Liver (tissue), 8 donors: ENCODE measurements at regions not wholly inside any gene's neighbourhood (a gene's known extent, or its start where the extent isn't known, plus 50 kb on each side); places are given as distances from the start of the nearest gene placed in this dataset.

Experiments
- DNase-seq: peaks from one replicate; pipeline ENCODE4 v3.0.0-alpha.2; 2017; ENCODE audit warnings: low spot score
- H3K27ac ChIP-seq, 2 donors: one replicate each; pipeline ENCODE4 v1.7.0; 2013; ENCODE audit warnings: inconsistent platforms in 2 of 2, low read length in 2 of 2, control low read depth in 1 of 2, low read depth in 1 of 2, mild to moderate bottlenecking in 1 of 2
- H3K27me3 ChIP-seq, 4 donors: one replicate each; pipeline versions ENCODE4 v1.6.1 to v1.7.0; 2013; ENCODE audit warnings: low read length in 3 of 4, inconsistent platforms in 1 of 4, mild to moderate bottlenecking in 1 of 4, moderate library complexity in 1 of 4; ENCODE audit not compliant: control insufficient read depth in 4 of 4, insufficient read depth in 4 of 4
- H3K36me3 ChIP-seq, 4 donors: one replicate each; pipeline versions ENCODE4 v1.6.1 to v1.7.0; 2013; ENCODE audit warnings: low read length in 3 of 4, mild to moderate bottlenecking in 3 of 4, low read depth in 1 of 4, moderate library complexity in 1 of 4; ENCODE audit not compliant: control insufficient read depth in 4 of 4, insufficient read depth in 3 of 4
- H3K4me1 ChIP-seq, 4 donors: one replicate each; pipeline versions ENCODE4 v1.6.1 to v1.7.0; 2013; ENCODE audit warnings: low read length in 3 of 4, mild to moderate bottlenecking in 3 of 4, moderate library complexity in 1 of 4; ENCODE audit not compliant: control insufficient read depth in 4 of 4, insufficient read depth in 4 of 4
- H3K4me3 ChIP-seq, 3 donors: one replicate each; pipeline versions ENCODE4 v1.6.1 to v1.7.0; 2013; ENCODE audit warnings: low read length in 3 of 3, control low read depth in 1 of 3, low read depth in 1 of 3, mild to moderate bottlenecking in 1 of 3
- H3K9ac ChIP-seq, 2 donors: one replicate each; pipeline ENCODE4 v1.7.0; 2013; ENCODE audit warnings: low read length in 2 of 2, mild to moderate bottlenecking in 2 of 2, moderate library complexity in 2 of 2, control low read depth in 1 of 2, low read depth in 1 of 2
- H3K9me3 ChIP-seq, 4 donors: one replicate each; pipeline versions ENCODE4 v1.6.1 to v1.7.0; 2013; ENCODE audit warnings: low read length in 3 of 4; ENCODE audit not compliant: control insufficient read depth in 4 of 4
- EGR1 ChIP-seq, 2 donors: IDR thresholded peaks; 2 replicates each; pipeline ENCODE4 v1.6.1; 2016 to 2018; ENCODE audit warnings: antibody characterized with exemption in 2 of 2, low read depth in 2 of 2
- FOXA1 ChIP-seq: IDR thresholded peaks from 2 replicates; pipeline ENCODE4 v1.6.1; 2016; ENCODE audit warnings: antibody characterized with exemption
- FOXA2 ChIP-seq: IDR thresholded peaks from 2 replicates; pipeline ENCODE4 v1.6.1; 2016; ENCODE audit warnings: antibody characterized with exemption
- GABPA ChIP-seq, 2 donors: IDR thresholded peaks in 1 of 2; conservative IDR thresholded peaks in 1 of 2; 2 replicates each; pipeline ENCODE4 v1.6.1; 2016; ENCODE audit warnings: antibody characterized with exemption in 2 of 2, mild to moderate bottlenecking in 1 of 2, moderate library complexity in 1 of 2
- HNF4A ChIP-seq, 2 donors: conservative IDR thresholded peaks; 2 replicates each; pipeline ENCODE4 v1.6.1; 2016; ENCODE audit warnings: antibody characterized with exemption in 2 of 2, mild to moderate bottlenecking in 2 of 2
- HNF4G ChIP-seq: IDR thresholded peaks from 2 replicates; pipeline ENCODE4 v1.6.1; 2016; ENCODE audit warnings: antibody characterized with exemption
- JUND ChIP-seq, 2 donors: IDR thresholded peaks; 2 replicates each; pipeline ENCODE4 v1.6.1; 2016; ENCODE audit warnings: antibody characterized with exemption in 2 of 2
- RXRA ChIP-seq, 2 donors: IDR thresholded peaks; 2 replicates each; pipeline ENCODE4 v1.6.1; 2017 to 2018; ENCODE audit warnings: antibody characterized with exemption in 2 of 2, mild to moderate bottlenecking in 1 of 2
- SP1 ChIP-seq: IDR thresholded peaks from 2 replicates; pipeline ENCODE4 v1.6.1; 2018; ENCODE audit warnings: antibody characterized with exemption, mild to moderate bottlenecking
- TAF1 ChIP-seq: conservative IDR thresholded peaks from 2 replicates; pipeline ENCODE4 v1.6.1; 2016; ENCODE audit warnings: antibody characterized with exemption, mild to moderate bottlenecking
- YY1 ChIP-seq: IDR thresholded peaks from 2 replicates; pipeline ENCODE4 v1.6.1; 2016; ENCODE audit warnings: antibody characterized with exemption, mild to moderate bottlenecking
- WGBS: extraction: QIAGEN DNeasy Blood & Tissue Kit; methylation state at CpG from one replicate; pipeline ENCODE4 v1.1.7; 2013; 5-methylcytosine and 5-hydroxymethylcytosine counted together
- TF ChIP-seq, protein P1 (sequence below): fragments of 150-350 bp; IDR thresholded peaks from 2 replicates; pipeline ENCODE4 v1.5.1; 2017; ENCODE audit warnings: improper control_type of control experiment, low read depth, low read length; ENCODE audit not compliant: missing input control
- TF ChIP-seq, protein P2 (sequence below): IDR thresholded peaks from 2 replicates; pipeline ENCODE4 v1.6.1; 2016; ENCODE audit warnings: antibody characterized with exemption, mild to moderate bottlenecking
- TF ChIP-seq, protein P3 (sequence below): IDR thresholded peaks from 2 replicates; pipeline ENCODE4 v1.6.1; 2016; ENCODE audit warnings: antibody characterized with exemption
- TF ChIP-seq, protein P4 (sequence below): IDR thresholded peaks from 2 replicates; pipeline ENCODE4 v1.6.1; 2016; ENCODE audit warnings: antibody characterized with exemption
- donor health status: healthy.
- donor health status: healthy.
- donor health status: healthy.
- donor health status: healthy.
- donor health status: healthy.

DNA sequence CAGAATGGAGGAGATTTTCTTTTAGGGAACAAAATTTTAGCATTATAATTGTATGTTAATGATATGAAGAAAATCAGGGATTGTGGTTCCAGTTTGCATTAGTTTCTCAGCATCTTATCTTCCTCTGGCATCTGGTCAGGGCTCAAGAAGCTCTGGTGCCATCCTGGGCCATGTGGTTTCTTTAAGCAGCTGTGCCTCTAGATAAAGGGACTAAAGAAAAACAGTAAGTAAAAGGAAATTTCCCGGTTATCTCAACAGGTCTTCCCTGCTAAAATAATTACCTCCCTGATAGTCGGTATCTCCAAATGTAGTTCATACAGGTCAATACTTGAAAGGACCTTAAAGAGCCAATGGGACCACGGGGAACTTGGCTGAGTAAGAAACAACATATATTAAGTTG, 375.1 kb upstream of the RBMS3 start:
- no peak for DNase-seq

DNA sequence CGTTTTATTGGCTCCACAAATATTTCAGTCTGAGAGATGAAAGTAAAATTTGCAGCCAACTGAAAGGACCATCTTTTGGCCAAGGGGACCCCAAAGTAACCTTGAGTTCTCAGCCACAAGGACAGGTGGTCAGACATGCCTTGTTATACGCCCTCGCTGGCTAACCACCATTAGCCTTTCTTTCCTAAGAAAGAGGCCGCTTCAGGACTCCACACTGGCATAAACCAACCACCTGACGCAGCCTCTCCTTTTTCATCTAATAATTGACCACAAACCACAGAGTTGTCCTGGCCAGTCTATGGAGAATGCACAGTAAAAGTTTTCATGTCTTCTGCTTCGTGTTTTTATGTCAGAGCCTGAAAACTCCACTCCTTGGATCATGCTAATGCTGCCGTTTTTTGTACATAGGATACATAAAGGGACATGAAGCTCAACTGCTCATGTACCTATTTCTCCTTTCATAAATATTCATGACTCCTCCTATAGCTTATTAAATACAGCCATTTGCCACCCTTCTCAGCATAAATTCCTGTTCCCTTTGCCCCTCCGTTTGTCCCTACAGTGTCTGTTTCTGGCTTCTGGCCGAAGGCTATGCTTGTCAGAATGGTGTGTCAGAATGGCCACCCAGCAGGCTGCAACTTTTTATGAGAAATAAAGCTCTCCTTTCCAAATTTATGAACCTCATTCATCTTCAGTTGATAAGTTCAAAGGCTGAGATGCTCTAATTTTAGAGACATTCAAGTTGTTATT, 374.1 kb upstream of the RBMS3 start:
- no peaks in the 10 kb centered on the region for H3K4me1 ChIP-seq
- H3K9me3 ChIP-seq, result peaks cover 0 to 1% (median 0%) of the 10 kb centered on the region in 4 donors
- H3K27ac ChIP-seq, result no peak overlapping the region
- no peaks in the 10 kb centered on the region for H3K27me3 ChIP-seq
- no peak for DNase-seq
- no peaks in the 10 kb centered on the region for H3K36me3 ChIP-seq
- no peak overlapping the region for H3K4me3 ChIP-seq
- no peak overlapping the region for H3K9ac ChIP-seq
- TF ChIP-seq, protein P1, sequence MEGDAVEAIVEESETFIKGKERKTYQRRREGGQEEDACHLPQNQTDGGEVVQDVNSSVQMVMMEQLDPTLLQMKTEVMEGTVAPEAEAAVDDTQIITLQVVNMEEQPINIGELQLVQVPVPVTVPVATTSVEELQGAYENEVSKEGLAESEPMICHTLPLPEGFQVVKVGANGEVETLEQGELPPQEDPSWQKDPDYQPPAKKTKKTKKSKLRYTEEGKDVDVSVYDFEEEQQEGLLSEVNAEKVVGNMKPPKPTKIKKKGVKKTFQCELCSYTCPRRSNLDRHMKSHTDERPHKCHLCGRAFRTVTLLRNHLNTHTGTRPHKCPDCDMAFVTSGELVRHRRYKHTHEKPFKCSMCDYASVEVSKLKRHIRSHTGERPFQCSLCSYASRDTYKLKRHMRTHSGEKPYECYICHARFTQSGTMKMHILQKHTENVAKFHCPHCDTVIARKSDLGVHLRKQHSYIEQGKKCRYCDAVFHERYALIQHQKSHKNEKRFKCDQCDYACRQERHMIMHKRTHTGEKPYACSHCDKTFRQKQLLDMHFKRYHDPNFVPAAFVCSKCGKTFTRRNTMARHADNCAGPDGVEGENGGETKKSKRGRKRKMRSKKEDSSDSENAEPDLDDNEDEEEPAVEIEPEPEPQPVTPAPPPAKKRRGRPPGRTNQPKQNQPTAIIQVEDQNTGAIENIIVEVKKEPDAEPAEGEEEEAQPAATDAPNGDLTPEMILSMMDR, result no peak
- no peak for TF ChIP-seq JUND (IDR thresholded peaks at IDR 0.05)
- TF ChIP-seq FOXA2, result no peak
- TF ChIP-seq EGR1 (IDR thresholded peaks at IDR 0.05; ENCODE audit: low read depth in 2 of 2), result no peak
- no peak for TF ChIP-seq HNF4A (conservative IDR thresholded peaks at IDR 0.05)
- TF ChIP-seq FOXA1, result no peak
- no peak for TF ChIP-seq SP1
- TF ChIP-seq RXRA (IDR thresholded peaks at IDR 0.05), result no peak
- TF ChIP-seq, protein P2, sequence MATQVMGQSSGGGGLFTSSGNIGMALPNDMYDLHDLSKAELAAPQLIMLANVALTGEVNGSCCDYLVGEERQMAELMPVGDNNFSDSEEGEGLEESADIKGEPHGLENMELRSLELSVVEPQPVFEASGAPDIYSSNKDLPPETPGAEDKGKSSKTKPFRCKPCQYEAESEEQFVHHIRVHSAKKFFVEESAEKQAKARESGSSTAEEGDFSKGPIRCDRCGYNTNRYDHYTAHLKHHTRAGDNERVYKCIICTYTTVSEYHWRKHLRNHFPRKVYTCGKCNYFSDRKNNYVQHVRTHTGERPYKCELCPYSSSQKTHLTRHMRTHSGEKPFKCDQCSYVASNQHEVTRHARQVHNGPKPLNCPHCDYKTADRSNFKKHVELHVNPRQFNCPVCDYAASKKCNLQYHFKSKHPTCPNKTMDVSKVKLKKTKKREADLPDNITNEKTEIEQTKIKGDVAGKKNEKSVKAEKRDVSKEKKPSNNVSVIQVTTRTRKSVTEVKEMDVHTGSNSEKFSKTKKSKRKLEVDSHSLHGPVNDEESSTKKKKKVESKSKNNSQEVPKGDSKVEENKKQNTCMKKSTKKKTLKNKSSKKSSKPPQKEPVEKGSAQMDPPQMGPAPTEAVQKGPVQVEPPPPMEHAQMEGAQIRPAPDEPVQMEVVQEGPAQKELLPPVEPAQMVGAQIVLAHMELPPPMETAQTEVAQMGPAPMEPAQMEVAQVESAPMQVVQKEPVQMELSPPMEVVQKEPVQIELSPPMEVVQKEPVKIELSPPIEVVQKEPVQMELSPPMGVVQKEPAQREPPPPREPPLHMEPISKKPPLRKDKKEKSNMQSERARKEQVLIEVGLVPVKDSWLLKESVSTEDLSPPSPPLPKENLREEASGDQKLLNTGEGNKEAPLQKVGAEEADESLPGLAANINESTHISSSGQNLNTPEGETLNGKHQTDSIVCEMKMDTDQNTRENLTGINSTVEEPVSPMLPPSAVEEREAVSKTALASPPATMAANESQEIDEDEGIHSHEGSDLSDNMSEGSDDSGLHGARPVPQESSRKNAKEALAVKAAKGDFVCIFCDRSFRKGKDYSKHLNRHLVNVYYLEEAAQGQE, result no peak
- no peak for TF ChIP-seq YY1
- TF ChIP-seq, protein P3, sequence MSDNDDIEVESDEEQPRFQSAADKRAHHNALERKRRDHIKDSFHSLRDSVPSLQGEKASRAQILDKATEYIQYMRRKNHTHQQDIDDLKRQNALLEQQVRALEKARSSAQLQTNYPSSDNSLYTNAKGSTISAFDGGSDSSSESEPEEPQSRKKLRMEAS, result no peak
- TF ChIP-seq, protein P4, sequence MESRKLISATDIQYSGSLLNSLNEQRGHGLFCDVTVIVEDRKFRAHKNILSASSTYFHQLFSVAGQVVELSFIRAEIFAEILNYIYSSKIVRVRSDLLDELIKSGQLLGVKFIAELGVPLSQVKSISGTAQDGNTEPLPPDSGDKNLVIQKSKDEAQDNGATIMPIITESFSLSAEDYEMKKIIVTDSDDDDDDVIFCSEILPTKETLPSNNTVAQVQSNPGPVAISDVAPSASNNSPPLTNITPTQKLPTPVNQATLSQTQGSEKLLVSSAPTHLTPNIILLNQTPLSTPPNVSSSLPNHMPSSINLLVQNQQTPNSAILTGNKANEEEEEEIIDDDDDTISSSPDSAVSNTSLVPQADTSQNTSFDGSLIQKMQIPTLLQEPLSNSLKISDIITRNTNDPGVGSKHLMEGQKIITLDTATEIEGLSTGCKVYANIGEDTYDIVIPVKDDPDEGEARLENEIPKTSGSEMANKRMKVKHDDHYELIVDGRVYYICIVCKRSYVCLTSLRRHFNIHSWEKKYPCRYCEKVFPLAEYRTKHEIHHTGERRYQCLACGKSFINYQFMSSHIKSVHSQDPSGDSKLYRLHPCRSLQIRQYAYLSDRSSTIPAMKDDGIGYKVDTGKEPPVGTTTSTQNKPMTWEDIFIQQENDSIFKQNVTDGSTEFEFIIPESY, result no peak
- TF ChIP-seq TAF1, result no peak
- TF ChIP-seq GABPA (IDR thresholded peaks at IDR 0.05 in 1 of 2, conservative IDR thresholded peaks at IDR 0.05 in 1 of 2), result no peak
- 78% methylated on average over 9 of the region's 9 CpGs for WGBS

More for the DNA sequence above, 375.1 kb upstream of the RBMS3 start:
- Histone ChIP-seq H3K9me3 (peaks cover 0 to 1% (median 0%) of the 10 kb centered on the region in 4 donors), H3K36me3 (no peaks in the 10 kb centered on the region), H3K4me1 (no peaks in the 10 kb centered on the region), H3K4me3 (no peak overlapping the region), H3K9ac (no peak overlapping the region), H3K27ac (no peak overlapping the region), H3K27me3 (no peaks in the 10 kb centered on the region)
- 46% methylated on average over 3 of the region's 3 CpGs for WGBS
- TF ChIP-seq RXRA (IDR thresholded peaks at IDR 0.05) (no peak), HNF4G (no peak), GABPA (IDR thresholded peaks at IDR 0.05 in 1 of 2, conservative IDR thresholded peaks at IDR 0.05 in 1 of 2) (no peak), TAF1 (no peak)
- TF ChIP-seq, protein P2, result no peak
